ENCODE measurements at regions not wholly inside any gene's neighbourhood (a gene's known extent, or its start where the extent isn't known, plus 50 kb on each side); places are given as distances from the start of the nearest gene placed in this dataset.

DNA sequence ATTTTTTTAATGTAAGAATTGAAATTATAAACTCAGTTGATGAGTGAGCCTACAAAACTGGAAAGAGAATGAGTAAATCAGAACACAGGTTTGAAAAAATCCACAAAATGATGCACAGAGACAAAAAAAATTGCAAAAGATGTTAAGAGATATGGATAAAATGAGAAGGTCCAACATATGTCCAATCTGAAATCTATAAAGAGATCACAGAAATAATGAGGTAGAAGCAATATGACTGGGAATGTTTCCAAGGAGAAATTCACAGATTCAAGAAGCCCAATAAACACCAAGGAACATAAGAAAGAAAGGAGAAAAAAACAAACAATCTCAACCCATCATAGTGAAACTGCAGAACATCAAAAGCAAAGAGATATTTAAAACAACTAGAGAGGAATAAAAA lies 288.4 kb upstream of the SLC30A5 start:
- no peaks in the 10 kb centered on the region for H3K36me3 ChIP-seq (replicated peaks in 1 of 2; ENCODE audit: control insufficient read depth in 1 of 2, insufficient read depth in 2 of 2, low read length in 2 of 2)
- peaks cover 0 to 2% (median 1%) of the 10 kb centered on the region in 3 donors for H3K27me3 Mint-ChIP-seq (ENCODE audit: low read depth in 3 of 3)

GRCh38 chr5:68817632-68818031 lies 276.2 kb upstream of the SLC30A5 start:
- TF ChIP-seq CTCF (IDR thresholded peaks at IDR 0.05), result no peak
- Histone ChIP-seq H3K4me3 (replicated peaks in 1 of 3; ENCODE audit: low read depth in 2 of 3, low read length in 3 of 3) (no peak overlapping the region), H3K27me3 (ENCODE audit: control insufficient read depth in 2 of 2, insufficient read depth in 2 of 2, low read length in 2 of 2) (no peaks in the 10 kb centered on the region), H3K79me2 (ENCODE audit: insufficient read depth, low read length) (no peaks in the 10 kb centered on the region), H4K20me1 (ENCODE audit: insufficient read depth, low read length) (no peaks in the 10 kb centered on the region), H3K36me3 (replicated peaks in 1 of 2; ENCODE audit: control insufficient read depth in 1 of 2, insufficient read depth in 2 of 2, low read length in 2 of 2) (no peaks in the 10 kb centered on the region), H3K9ac (ENCODE audit: insufficient read depth, low read length, poor library complexity, severe bottlenecking) (no peak overlapping the region), H2AFZ (ENCODE audit: insufficient read depth, low read depth, low read length, poor library complexity, severe bottlenecking) (no peak overlapping the region), H3K27ac (ENCODE audit: low read depth in 1 of 2, low read length in 2 of 2) (no peak overlapping the region), H3K4me1 (ENCODE audit: control insufficient read depth in 1 of 2, insufficient read depth in 2 of 2, low read length in 2 of 2) (no peaks in the 10 kb centered on the region), H3K9me3 (replicated peaks in 1 of 2; ENCODE audit: control insufficient read depth in 1 of 2, insufficient read depth in 1 of 2, low read length in 2 of 2) (peaks cover 0 to 8% of the 10 kb centered on the region in 2 donors), H3K4me2 (replicated peaks; ENCODE audit: extremely low read depth, low read length, poor library complexity, severe bottlenecking) (no peak overlapping the region)
- H3K4me3 Mint-ChIP-seq, result no peak overlapping the region
- intact Hi-C loops (cut with micrococcal nuclease), result no loop called here
- DNase-seq, result no peak
- no peaks in the 10 kb centered on the region for H3K4me1 Mint-ChIP-seq
- peaks cover 1 to 3% (median 2%) of the 10 kb centered on the region in 3 donors for H3K27me3 Mint-ChIP-seq (ENCODE audit: low read depth in 3 of 3)
- 100% methylated on average over 1 of the region's 2 CpGs for WGBS (ENCODE audit: insufficient coverage)
- no peak overlapping the region for H3K27ac Mint-ChIP-seq
- peaks cover 0 to 12% (median 8%) of the 10 kb centered on the region in 7 donors for H3K9me3 Mint-ChIP-seq
- H3K36me3 Mint-ChIP-seq, result no peaks in the 10 kb centered on the region

More for the DNA sequence above, 288.4 kb upstream of the SLC30A5 start:
- H3K4me1 Mint-ChIP-seq, result no peaks in the 10 kb centered on the region
- H3K36me3 Mint-ChIP-seq, result no peaks in the 10 kb centered on the region
- peaks cover 4 to 22% (median 14%) of the 10 kb centered on the region in 7 donors for H3K9me3 Mint-ChIP-seq
- Histone ChIP-seq H3K4me1 (ENCODE audit: control insufficient read depth in 1 of 2, insufficient read depth in 2 of 2, low read length in 2 of 2) (no peaks in the 10 kb centered on the region), H3K27ac (ENCODE audit: low read depth in 1 of 2, low read length in 2 of 2) (no peak overlapping the region), H2AFZ (ENCODE audit: insufficient read depth, low read depth, low read length, poor library complexity, severe bottlenecking) (no peak overlapping the region), H4K20me1 (ENCODE audit: insufficient read depth, low read length) (no peaks in the 10 kb centered on the region), H3K79me2 (ENCODE audit: insufficient read depth, low read length) (no peaks in the 10 kb centered on the region), H3K27me3 (ENCODE audit: control insufficient read depth in 2 of 2, insufficient read depth in 2 of 2, low read length in 2 of 2) (no peaks in the 10 kb centered on the region), H3K4me2 (replicated peaks; ENCODE audit: extremely low read depth, low read length, poor library complexity, severe bottlenecking) (no peak overlapping the region), H3K9ac (ENCODE audit: insufficient read depth, low read length, poor library complexity, severe bottlenecking) (no peak overlapping the region), H3K9me3 (replicated peaks in 1 of 2; ENCODE audit: control insufficient read depth in 1 of 2, insufficient read depth in 1 of 2, low read length in 2 of 2) (peaks cover 8 to 11% of the 10 kb centered on the region in 2 donors), H3K4me3 (replicated peaks in 1 of 3; ENCODE audit: low read depth in 2 of 3, low read length in 3 of 3) (no peak overlapping the region)
- no peak for DNase-seq
- H3K4me3 Mint-ChIP-seq, result no peak overlapping the region
- intact Hi-C loops (cut with micrococcal nuclease), result no loop called here
- TF ChIP-seq CTCF (IDR thresholded peaks at IDR 0.05), result no peak
- no peak overlapping the region for H3K27ac Mint-ChIP-seq

Data from CD14-positive monocyte (primary cell).